Activated CD8-positive, alpha-beta memory T cell treated with anti-CD3 and anti-CD28 coated beads for 36 hours (primary cell): ENCODE measurements at regions not wholly inside any gene's neighbourhood (a gene's known extent, or its start where the extent isn't known, plus 50 kb on each side); places are given as distances from the start of the nearest gene placed in this dataset.
"Not testable (repeated sequence)": the region's sequence is repeated elsewhere in the genome, so short reads cannot be mapped to it uniquely, and the experiment has no call there.

Experiments
- CTCF ChIA-PET: fragments of 350-600 bp; sonication (Branson Sonifier 250); formaldehyde crosslinking; loops from one replicate; lab custom pipeline; 2021; ENCODE audit warnings: antibody characterized with exemption; lab: Charles Lee
- POLR2A ChIA-PET: fragments of 350-600 bp; sonication (Branson Sonifier 250); formaldehyde crosslinking; loops from one replicate; lab custom pipeline; 2021; ENCODE audit warnings: antibody characterized with exemption; lab: Charles Lee

DNA sequence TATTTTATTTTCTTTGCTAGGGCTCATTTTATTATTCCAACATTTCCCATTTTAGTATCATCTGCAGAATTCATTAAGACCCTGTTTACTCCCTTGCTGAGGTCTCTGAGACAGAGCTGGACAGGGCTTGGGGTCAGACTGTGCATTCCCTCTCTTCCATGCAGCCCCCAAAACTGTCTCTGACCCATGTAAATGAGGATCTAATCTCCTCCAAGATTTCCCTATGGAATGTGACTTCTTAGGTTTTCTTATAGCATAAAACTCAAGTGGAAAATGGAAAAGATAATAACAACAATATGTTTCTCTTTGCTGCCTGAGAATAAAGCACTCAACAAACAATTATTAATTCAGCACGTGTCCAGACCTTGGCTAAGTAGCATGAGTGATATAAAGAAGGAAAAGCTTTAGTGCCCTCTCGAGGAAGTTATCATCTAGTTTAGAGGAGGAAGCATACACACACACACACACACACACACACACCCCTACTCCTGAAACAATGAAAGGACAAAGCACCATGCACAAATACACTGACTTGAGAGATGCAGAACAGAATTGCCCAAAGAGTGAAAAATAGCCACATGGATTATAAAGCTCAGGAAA lies 815.5 kb downstream of the BCKDHB start:
- ChIA-PET POLR2A (no interaction called here), CTCF (no interaction called here)

DNA sequence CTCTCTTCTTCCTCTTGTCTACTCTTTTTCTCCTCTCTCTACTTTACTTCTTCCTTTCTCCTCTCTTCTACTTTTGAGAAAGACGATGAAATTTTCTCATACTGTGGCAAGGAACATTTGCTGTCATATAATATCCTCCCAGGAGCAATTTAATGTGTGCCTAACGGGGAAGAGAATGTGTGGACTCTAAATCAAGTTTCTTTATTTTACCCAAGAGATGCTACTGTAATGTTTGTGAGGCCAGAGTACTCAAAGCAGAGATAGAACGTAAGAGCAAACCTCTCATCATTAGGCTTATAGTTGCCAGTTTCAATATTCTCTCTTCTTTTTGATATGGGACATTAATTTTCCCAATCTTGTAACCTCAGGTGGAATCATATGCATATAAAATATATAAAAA lies 801.4 kb downstream of the BCKDHB start:
- CTCF ChIA-PET: no interaction called here
- POLR2A ChIA-PET: no interaction called here

DNA sequence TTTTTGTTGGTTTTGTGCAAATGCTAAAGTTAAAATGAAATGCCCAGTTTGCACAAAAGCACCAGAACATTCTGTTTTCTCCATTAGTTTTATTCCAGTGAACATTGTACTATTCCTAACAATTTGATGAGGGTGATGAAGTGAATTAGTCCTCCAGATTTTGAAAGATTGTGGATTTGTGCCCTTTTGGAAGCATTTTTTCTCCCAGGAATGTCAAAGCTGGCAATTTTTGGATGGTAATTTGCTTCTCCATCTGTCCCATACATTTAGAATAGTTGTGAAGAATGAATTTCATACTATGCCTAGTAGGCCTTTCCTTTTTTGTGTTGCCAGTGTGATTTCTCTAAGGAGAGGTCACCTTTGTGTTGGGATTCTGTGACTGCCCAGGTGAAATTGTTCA lies 797.2 kb downstream of the BCKDHB start:
- ChIA-PET POLR2A (no interaction called here), CTCF (no interaction called here)

DNA sequence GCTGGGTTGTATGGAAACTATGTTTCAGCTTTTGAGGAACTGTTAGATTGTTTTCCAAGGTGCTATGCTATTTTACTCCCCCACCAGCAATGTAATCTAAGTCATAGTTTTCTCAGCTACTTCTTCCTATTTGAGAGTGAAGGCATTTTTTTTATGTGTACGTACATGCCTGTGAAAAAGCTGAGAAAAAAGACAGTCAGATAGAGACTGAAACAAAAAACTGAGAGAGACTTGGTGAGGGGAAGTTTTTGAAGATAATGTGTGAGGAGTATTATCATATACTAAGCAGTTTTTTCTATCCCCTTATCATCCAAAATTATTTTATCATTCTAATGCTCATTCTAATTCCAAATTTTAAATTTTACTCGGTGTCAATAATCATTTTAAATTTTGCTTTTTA lies 780.0 kb downstream of the BCKDHB start:
- POLR2A ChIA-PET: no interaction called here
- CTCF ChIA-PET: no interaction called here

DNA sequence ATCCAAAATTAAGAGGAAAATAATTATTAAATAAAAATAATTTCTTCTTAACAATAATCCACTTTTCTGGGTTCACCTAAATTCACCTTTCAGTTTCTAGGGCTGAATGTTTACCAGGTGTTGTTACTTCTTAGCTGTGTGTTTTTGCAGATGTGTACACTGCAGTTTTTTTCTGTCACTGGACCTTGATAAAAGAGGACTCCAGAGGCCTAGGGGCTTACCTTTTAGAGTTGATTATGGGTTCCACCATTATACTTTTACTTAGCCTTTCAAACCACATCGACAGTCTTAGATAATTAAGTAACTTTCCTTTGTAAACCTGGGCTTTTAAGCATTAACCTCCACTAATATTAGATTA lies 766.5 kb downstream of the BCKDHB start:
- ChIA-PET CTCF (no interaction called here), POLR2A (no interaction called here)

DNA sequence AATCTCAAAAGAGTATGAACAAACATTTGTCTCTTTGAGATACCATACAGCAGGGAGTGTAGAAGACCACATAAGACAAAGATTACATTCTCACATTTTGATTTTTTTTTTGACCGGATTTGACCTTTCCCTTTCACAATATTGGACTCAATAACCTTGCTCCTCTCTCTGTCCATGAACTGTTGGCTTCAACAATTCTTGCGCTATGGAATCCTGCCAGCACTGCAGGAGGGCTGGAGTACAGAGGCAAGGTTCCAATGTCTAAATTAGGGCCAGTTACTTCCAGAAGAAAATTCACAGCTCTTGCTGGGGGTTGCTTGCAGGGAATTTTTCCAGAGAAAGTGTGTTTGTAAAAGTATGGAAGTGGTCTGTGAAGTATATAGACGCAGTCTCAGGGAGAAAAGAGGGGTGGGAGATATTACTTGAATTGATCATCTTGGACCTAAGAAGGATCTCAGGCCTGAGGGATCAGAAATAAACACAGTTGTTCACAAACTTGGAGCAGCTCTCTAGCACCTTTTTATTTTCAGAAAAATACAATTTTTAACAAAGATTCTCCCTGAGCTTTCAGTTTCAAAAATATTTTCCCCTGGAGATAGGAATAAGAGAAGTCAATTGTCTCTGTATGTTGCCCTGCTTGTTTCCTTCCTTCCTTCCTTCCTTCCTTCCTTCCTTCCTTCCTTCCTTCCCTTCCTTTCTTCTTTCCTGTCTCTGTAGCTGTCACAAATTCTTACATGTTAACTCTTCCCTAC lies 765.9 kb downstream of the BCKDHB start:
- CTCF ChIA-PET: no interaction called here
- POLR2A ChIA-PET: no interaction called here

DNA sequence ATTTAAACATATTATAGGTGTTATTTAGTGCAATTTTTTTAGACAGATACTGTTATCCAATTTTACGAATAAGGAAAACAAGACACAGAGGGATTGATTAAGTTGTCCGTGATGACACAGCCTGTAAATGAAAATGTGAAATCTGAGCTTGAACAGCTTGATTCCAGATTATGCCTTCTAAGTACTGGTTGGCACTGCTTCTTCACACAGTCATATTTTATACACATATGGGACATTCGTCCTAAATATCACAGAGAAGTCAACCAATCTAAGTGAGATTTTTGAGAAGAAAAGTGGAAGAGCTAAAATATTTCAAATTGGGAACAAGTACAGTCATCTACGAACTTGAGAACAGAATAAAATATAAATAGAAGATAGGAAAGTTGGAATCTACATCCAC lies 756.3 kb downstream of the BCKDHB start:
- ChIA-PET POLR2A (no interaction called here), CTCF (no interaction called here)

DNA sequence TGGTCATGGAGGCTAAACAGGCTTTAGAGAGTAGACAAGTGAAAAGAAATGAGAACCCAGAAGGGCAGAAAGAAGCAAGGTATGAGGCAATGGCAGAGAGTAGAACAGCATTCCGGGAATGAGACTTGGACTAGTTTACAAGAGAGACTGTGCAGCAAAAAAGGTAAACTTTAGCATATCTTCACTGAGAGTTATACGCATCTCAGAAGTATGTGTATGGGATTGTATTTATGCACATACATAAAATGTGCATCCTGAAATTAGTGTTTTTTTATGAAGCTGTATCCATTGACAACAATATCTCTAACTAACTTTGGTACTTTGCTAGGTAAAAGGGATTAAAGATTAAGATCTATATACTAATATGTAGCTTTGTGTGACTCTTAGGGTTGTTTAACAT lies 753.6 kb downstream of the BCKDHB start:
- ChIA-PET CTCF (no interaction called here), POLR2A (no interaction called here)

DNA sequence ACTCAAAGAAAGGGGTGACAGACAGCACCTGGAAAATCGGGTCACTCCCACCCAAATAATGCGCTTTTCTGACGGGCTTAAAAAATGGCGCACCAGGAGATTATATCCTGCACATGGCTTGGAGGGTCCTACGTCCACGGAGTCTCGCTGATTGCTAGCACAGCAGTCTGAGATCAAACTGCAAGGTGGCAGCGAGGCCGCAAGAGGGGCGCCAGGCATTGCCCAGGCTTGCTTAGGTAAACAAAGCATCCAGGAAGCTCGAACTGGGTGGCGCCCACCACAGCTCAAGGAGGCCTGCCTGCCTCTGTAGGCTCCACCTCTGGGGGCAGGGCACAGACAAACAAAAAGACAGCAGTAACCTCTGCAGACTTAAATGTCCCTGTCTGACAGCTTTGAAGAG lies 741.5 kb downstream of the BCKDHB start:
- POLR2A ChIA-PET: not testable (repeated sequence)
- CTCF ChIA-PET: interaction anchor here (0.7 kb wide), 1 partner anchor 170 kb away, joined by 3 read pairs; no protein-coding TSS in a partner anchor

DNA sequence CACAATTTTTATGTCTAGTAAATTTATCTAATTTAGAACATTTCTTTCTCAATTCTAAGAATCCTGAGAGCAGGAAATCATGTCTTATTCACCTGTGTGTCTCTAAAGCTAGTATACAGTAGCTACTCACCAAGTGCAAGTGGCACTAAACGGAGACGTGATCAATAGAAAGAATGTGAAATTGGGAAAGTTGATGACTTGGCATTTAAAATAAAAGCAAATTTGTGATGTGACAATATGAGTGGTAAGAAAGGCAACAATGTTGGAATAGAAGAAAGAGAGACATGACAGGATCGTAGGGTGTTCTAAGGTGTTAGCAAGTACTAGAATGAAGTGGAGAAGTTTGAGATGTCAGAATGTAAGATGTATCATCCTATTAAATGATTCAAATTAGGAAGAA lies 725.9 kb downstream of the BCKDHB start:
- ChIA-PET CTCF (no interaction called here), POLR2A (no interaction called here)

DNA sequence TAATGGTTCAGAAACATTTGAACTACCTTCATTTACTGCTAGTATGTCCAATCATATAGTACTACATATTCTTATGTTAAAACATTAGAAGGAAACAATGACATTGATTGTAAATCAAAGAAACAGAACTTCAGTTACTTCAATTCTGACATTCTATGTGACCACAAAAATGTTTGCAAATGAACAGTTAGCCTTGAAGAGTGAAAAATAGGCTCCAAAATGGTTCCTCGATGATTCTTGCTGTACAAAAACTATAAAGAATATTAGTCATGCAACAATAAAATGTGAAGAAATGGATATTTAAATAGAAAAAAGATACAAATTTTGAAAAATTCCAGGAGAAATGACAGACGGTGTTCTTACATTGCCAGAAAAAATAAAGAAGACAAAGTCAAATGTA lies 686.9 kb downstream of the BCKDHB start:
- ChIA-PET CTCF (no interaction called here), POLR2A (no interaction called here)

DNA sequence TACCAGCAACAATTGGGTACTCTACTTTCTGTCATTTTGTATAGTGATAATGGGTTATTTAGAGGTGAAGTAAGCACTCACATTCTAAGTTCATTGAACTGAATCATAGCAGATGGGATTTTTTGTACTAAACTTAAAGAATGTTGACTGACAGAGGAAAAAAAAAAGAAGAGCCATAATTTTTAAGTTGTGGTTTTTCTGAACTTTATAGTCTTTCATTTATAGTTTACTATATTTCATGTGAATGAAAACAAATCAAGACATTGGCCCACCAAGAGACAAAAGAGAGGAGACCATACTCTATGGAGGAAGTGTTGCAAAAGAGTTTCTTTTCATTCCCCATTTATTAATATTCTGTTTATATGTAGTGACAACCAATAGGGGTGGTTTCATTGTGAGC lies 685.7 kb downstream of the BCKDHB start:
- POLR2A ChIA-PET: no interaction called here
- CTCF ChIA-PET: no interaction called here

DNA sequence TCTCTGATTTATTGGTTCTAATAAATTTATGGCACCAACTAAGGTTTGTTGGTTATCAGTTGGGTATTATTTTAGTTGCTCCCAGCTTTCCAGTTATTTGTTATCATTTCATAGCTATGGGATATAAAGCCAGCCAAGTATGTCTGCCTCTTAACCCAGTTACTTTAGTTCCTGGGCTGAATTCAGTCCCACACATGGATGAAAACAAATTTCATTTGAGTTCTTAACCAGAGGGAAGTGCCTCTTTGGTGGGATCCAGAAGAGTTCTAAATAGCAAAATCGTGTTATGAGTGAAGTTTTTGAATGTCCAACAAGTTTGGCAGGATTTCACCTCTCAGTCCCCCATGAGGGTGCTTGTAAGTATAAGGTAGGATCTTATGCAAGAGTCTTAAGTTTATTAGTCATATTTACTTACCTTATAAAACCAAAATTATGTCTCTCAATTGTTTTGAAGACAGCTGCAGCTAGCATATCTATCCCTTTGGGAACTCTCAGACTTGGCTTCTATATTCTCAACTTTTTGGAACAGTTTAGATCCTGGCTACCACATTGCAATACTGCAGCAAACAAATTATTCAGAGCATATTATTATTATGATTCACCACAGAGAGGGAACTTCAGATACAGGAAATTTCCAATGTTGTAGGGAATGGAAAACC lies 683.6 kb downstream of the BCKDHB start:
- POLR2A ChIA-PET: no interaction called here
- CTCF ChIA-PET: no interaction called here

DNA sequence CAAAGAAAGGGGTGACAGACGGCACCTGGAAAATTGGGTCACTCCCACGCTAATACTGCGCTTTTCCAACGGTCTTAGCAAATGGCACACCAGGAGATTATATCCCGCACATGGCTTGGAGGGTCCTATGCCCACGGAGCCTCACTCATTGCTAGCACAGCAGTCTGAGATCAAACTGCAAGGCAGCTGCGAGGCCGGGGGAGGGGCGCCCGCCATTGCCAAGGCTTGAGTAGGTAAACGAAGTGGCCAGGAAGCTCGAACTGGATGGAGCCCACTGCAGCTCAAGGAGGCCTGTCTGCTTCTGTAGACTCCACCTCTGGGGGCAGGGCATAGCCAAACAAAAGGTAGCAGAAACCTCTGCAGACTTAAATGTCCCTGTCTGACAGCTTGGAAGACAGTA lies 676.8 kb downstream of the BCKDHB start:
- CTCF ChIA-PET, POLR2A ChIA-PET: not testable (repeated sequence)

DNA sequence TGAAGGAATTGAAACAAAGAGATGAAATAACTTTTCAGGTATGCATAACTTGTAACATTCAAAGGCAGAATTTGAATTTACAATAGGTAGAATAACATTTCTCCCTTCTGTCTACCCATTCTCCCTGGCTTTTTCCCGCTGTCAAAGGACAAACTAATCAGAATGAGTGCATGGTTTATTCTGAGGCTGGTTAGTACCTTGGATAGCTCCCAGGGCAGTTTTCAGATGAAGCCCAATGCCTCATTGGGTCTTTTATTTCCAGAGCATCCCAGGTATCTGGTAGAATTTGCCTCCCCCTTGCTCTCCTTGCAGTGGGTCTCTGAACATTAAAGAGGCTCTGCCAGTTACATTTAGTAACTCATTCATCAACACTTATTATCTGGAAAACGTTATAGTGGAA lies 665.5 kb downstream of the BCKDHB start:
- ChIA-PET CTCF (no interaction called here), POLR2A (no interaction called here)

DNA sequence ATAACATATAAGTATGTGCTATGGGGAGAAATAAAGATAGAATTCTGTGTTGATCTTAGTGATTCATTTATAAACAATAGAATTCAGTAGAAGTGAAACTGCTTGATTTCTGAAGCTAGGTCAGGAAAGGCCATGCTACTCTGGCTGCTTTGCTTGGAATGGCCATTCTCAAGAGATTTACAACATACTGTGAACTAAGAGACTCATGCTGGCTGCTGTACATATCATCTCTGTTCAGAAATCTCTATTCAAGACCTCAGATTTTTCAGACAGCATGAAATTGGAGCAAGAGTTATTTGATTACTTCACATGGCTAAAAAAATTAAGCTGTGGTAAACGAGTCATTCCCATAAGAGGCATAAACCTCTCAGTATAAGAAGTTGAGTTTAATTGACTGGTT lies 662.6 kb downstream of the BCKDHB start:
- POLR2A ChIA-PET: no interaction called here

DNA sequence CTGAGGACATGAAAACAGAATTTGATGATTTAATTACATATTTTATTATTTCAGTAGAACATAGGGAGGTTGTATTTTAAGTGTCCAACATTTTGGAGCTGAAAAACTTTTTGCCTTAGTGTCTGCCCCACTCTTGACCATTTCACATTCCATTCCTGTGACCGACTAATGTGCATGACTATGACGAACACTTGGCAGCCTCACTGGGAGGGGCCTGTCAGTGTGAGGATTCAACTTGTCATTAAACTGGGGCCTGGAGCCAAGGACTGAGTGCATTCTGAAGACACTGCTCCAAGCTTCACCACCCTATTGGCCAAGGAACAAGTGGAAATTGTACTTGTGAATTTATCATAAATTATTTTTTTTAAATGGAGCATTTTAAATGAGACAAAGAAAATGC lies 661.3 kb downstream of the BCKDHB start:
- CTCF ChIA-PET: no interaction called here
- POLR2A ChIA-PET: no interaction called here

More for the DNA sequence above, 662.6 kb downstream of the BCKDHB start:
- CTCF ChIA-PET: no interaction called here

DNA sequence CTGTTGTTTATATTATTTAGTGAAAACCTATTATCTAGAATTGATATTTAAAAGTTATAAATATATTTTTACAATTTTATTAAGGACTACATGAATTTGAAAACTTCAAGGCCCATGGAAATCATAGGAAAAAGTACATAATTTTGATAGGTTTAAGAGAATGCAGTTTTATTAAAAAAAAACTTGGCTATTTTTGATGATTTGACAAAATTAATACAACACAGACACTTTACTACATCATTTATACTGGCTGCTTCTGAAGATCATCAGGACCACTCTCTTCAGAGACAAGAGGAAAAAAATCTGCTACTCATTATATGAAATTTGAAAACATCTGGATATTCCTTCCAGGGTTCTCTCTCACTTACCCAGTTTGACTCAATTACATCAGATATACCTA lies 637.7 kb downstream of the BCKDHB start:
- CTCF ChIA-PET: no interaction called here

DNA sequence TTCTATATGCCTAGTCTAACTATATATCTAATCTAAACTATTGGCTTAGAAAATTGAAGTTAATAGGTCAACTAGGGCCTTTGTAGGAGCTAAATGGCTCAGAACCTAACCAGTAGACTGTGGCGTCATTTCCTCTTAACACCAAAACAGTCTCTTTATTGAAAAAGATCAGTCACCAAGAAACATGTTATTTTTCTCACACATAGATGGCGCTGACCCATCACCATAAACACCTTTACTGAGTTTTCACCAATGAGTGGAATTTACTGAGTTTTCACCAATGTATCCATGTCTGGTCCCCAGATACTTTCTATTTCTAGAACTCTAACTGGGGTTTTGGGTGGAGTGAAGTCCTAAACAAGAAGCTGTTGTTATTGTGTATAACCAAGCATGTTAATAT lies 636.0 kb downstream of the BCKDHB start:
- CTCF ChIA-PET: no interaction called here
- POLR2A ChIA-PET: no interaction called here

More for the DNA sequence above, 637.7 kb downstream of the BCKDHB start:
- POLR2A ChIA-PET: no interaction called here

DNA sequence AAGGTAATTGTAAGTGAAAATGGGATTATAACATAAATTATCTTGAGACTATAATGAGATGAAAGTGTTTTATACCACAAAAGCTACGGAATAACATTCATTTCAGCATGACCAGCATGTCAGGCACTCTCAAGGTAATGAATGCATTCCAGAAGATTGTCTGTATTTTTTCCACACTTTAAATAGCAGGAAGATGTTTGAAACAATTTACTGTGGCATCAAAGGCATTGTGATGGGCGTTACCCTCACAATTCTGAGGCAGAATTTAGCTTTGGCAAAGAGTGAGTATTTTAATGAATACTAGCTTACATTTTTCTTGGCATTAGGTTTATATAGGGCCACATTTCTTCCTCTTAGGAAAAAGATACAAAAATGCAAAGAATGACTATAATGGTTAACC lies 627.2 kb downstream of the BCKDHB start:
- ChIA-PET POLR2A (no interaction called here), CTCF (no interaction called here)

DNA sequence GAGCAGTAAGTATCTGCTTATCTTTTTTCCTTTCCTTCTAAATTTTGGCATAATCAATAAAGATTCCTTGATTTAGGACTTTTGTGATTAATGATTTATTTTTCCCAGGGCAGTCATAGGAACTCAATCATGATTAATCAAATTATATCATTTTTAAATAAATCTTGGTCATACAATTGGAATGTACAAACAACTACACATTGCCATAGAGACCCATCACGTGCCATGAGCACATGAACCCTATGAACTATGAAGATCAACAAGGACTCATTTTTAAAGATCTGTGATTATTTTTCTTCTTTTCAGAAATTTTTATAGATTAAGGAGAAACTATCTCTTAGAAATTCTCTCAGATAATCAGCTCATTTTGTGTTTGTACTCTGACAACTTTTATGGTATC lies 622.4 kb downstream of the BCKDHB start:
- ChIA-PET CTCF (no interaction called here), POLR2A (no interaction called here)
